A549 (cell line): ENCODE measurements at regions not wholly inside any gene's neighbourhood (a gene's known extent, or its start where the extent isn't known, plus 50 kb on each side); places are given as distances from the start of the nearest gene placed in this dataset.

Experiments used
- BHLHE40 ChIP-seq: IDR thresholded peaks from 2 replicates; pipeline ENCODE4 v1.6.1; 2012; ENCODE audit warnings: low read depth, low read length, inconsistent platforms
- CBX2 ChIP-seq: fragments of 200-600 bp; sonication (generic); IDR thresholded peaks from 2 replicates; pipeline ENCODE4 v1.6.1; 2016; ENCODE audit warnings: low read depth, mild to moderate bottlenecking, borderline replicate concordance
- EP300 ChIP-seq, 2 experiments: fragments of >200 bp; sonication (Bioruptor Twin); formaldehyde crosslinking; IDR thresholded peaks; 2 replicates in 1 of 2; 3 replicates in 1 of 2; pipeline ENCODE4 v1.6.1; 2016 to 2017
- ESRRA ChIP-seq: fragments of 150-350 bp; IDR thresholded peaks from 2 replicates; pipeline ENCODE4 v1.6.1; 2014; ENCODE audit warnings: mild to moderate bottlenecking, low read length, borderline replicate concordance
- JUN ChIP-seq, 2 experiments: fragments of >200 bp; sonication (Bioruptor Twin); formaldehyde crosslinking; IDR thresholded peaks; 2 replicates in 1 of 2; 3 replicates in 1 of 2; pipeline ENCODE4 v1.6.1; 2016 to 2017
- POLR2A ChIP-seq: IDR thresholded peaks from 2 replicates; pipeline ENCODE4 v1.6.1; 2012; ENCODE audit warnings: mild to moderate bottlenecking, low read length
- RFX5 ChIP-seq: fragments of 450-650 bp; IDR thresholded peaks from 2 replicates; pipeline ENCODE4 v1.7.1; 2014; ENCODE audit warnings: antibody characterized with exemption, mild to moderate bottlenecking, moderate library complexity
- SMC3 ChIP-seq: fragments of >200 bp; sonication (Bioruptor Twin); formaldehyde crosslinking; IDR thresholded peaks from 3 replicates; pipeline ENCODE4 v1.6.1; 2018; ENCODE audit warnings: inconsistent platforms
- TP53 ChIP-seq: fragments of 250-450 bp; sonication (Bioruptor Pico); IDR thresholded peaks from 2 replicates; pipeline ENCODE4 v1.5.0; 2021; ENCODE audit warnings: mild to moderate bottlenecking, moderate library complexity
- ZFP36 ChIP-seq: fragments of 450-650 bp; IDR thresholded peaks from 2 replicates; pipeline ENCODE4 v1.6.1; 2014; ENCODE audit warnings: borderline replicate concordance; ENCODE audit not compliant: partially characterized antibody
- TF ChIP-seq, protein P1 (sequence below): fragments of >200 bp; sonication (Bioruptor Twin); formaldehyde crosslinking; IDR thresholded peaks from 3 replicates; pipeline ENCODE4 v1.5.1; 2016
- TF ChIP-seq, protein P2 (sequence below): fragments of 450-650 bp; IDR thresholded peaks from 2 replicates; pipeline ENCODE4 v1.6.1; 2014; ENCODE audit warnings: antibody characterized with exemption
- TF ChIP-seq, protein P3 (sequence below): fragments of 250-450 bp; sonication (Bioruptor Pico); IDR thresholded peaks from 2 replicates; pipeline ENCODE4 v1.5.0; 2020; ENCODE audit warnings: low read depth, mild to moderate bottlenecking, moderate library complexity

DNA sequence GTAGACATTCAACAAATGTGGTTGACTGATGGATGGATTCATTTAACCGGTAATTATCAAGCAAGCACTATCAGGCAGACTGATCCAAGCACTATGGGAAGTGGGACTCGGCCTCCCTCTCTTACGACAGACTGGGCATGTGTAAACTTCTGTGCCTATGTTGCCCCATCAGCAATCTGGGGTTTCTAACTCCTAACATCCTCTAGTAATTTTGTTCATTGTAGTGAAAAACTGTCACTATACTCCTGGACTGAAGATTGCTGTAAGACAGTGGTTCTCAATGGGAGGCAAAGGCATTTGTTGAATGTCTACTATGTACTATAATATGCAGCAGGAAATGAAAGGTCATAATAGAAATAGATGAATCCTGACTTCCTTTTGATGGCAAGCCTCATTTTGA, 51.2 kb upstream of the CREB1 start:
- TF ChIP-seq BHLHE40, result no peak
- TF ChIP-seq TP53, result no peak
- TF ChIP-seq POLR2A, result no peak
- TF ChIP-seq, protein P1, sequence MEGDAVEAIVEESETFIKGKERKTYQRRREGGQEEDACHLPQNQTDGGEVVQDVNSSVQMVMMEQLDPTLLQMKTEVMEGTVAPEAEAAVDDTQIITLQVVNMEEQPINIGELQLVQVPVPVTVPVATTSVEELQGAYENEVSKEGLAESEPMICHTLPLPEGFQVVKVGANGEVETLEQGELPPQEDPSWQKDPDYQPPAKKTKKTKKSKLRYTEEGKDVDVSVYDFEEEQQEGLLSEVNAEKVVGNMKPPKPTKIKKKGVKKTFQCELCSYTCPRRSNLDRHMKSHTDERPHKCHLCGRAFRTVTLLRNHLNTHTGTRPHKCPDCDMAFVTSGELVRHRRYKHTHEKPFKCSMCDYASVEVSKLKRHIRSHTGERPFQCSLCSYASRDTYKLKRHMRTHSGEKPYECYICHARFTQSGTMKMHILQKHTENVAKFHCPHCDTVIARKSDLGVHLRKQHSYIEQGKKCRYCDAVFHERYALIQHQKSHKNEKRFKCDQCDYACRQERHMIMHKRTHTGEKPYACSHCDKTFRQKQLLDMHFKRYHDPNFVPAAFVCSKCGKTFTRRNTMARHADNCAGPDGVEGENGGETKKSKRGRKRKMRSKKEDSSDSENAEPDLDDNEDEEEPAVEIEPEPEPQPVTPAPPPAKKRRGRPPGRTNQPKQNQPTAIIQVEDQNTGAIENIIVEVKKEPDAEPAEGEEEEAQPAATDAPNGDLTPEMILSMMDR, result no peak
- TF ChIP-seq SMC3, result no peak
- TF ChIP-seq, protein P2, sequence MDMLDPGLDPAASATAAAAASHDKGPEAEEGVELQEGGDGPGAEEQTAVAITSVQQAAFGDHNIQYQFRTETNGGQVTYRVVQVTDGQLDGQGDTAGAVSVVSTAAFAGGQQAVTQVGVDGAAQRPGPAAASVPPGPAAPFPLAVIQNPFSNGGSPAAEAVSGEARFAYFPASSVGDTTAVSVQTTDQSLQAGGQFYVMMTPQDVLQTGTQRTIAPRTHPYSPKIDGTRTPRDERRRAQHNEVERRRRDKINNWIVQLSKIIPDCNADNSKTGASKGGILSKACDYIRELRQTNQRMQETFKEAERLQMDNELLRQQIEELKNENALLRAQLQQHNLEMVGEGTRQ, result no peak
- TF ChIP-seq EP300 (IDR thresholded peaks at IDR 0.05), result no peak
- no peak for TF ChIP-seq ESRRA
- TF ChIP-seq RFX5, result no peak
- TF ChIP-seq, protein P3, sequence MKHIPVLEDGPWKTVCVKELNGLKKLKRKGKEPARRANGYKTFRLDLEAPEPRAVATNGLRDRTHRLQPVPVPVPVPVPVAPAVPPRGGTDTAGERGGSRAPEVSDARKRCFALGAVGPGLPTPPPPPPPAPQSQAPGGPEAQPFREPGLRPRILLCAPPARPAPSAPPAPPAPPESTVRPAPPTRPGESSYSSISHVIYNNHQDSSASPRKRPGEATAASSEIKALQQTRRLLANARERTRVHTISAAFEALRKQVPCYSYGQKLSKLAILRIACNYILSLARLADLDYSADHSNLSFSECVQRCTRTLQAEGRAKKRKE (CRISPR knock-in tag), result no peak
- TF ChIP-seq JUN (IDR thresholded peaks at IDR 0.05), result no peak
- TF ChIP-seq CBX2, result no peak
- TF ChIP-seq ZFP36, result no peak
